ENCODE measurements at regions not wholly inside any gene's neighbourhood (a gene's known extent, or its start where the extent isn't known, plus 50 kb on each side); places are given as distances from the start of the nearest gene placed in this dataset.
"Not testable (repeated sequence)": the region's sequence is repeated elsewhere in the genome, so short reads cannot be mapped to it uniquely, and the experiment has no call there.

DNA sequence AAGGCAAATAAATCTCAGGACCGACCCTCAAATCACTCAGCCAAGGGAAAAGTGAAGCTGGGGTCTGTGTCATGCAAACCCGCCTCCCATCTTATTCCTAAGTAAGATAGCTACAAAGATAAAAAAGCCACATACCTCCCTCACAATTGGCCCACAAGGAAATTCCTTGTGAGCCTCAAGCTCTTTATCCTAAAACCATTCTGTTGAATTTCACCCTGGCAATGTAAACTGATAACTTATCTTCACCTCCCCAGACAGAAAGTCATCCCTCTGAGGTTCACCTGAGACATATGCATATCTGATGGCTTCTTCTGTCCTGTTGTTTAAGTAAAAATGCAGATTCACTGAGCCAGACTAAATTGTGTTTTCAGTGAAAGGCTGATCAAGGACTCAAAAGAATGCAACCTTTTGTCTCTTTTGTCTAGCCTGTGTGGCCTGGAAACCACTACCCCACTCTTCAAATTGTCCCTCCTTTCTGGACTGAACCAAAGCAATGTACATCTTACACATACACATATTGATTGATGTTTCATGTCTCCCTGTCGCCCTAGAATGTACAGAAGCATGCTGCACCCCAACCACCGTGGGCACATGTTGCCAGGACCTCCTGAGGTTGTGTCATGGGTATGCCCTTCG is 91.3 kb downstream of the MFAP3L start:
- DNase-seq (ENCODE audit: low read depth), result no peak
- H3K4me3 ChIP-seq (ENCODE audit: low read depth, low read length), result no peak overlapping the region
- H3K36me3 ChIP-seq (ENCODE audit: control insufficient read depth, insufficient read depth, low read length), result no peaks in the 10 kb centered on the region
- TF ChIP-seq, protein P1, sequence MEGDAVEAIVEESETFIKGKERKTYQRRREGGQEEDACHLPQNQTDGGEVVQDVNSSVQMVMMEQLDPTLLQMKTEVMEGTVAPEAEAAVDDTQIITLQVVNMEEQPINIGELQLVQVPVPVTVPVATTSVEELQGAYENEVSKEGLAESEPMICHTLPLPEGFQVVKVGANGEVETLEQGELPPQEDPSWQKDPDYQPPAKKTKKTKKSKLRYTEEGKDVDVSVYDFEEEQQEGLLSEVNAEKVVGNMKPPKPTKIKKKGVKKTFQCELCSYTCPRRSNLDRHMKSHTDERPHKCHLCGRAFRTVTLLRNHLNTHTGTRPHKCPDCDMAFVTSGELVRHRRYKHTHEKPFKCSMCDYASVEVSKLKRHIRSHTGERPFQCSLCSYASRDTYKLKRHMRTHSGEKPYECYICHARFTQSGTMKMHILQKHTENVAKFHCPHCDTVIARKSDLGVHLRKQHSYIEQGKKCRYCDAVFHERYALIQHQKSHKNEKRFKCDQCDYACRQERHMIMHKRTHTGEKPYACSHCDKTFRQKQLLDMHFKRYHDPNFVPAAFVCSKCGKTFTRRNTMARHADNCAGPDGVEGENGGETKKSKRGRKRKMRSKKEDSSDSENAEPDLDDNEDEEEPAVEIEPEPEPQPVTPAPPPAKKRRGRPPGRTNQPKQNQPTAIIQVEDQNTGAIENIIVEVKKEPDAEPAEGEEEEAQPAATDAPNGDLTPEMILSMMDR (IDR thresholded peaks at IDR 0.05; ENCODE audit: insufficient read depth, low read length, poor library complexity, severe bottlenecking), result no peak
- no peaks in the 10 kb centered on the region for H3K27me3 ChIP-seq (ENCODE audit: control insufficient read depth, insufficient read depth, low read length)

DNA sequence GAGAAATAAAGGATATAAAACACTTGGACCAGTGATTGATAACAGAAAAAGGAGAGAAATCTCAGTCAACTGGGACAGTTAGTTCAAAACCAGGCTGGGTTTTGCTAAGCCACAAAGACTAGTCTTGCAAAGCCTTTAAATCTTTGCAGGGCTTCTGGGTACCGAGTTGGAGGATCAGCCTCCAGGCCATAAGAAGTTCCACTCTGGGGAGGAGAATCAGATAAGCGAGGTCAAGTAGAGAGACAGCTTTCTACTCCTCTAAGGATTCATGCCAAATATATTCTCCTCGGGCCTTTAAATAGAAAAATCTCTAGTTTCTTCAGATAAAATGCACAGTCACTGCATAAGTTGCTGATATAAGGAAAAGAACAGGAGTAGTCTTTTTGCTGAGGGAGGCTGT is 92.7 kb downstream of the MFAP3L start:
- TF ChIP-seq, protein P1 (IDR thresholded peaks at IDR 0.05; ENCODE audit: insufficient read depth, low read length, poor library complexity, severe bottlenecking), result no peak
- no peak overlapping the region for H3K4me3 ChIP-seq (ENCODE audit: low read depth, low read length)
- H3K36me3 ChIP-seq (ENCODE audit: control insufficient read depth, insufficient read depth, low read length), result no peaks in the 10 kb centered on the region
- DNase-seq (ENCODE audit: low read depth), result no peak
- H3K27me3 ChIP-seq (ENCODE audit: control insufficient read depth, insufficient read depth, low read length), result no peaks in the 10 kb centered on the region

DNA sequence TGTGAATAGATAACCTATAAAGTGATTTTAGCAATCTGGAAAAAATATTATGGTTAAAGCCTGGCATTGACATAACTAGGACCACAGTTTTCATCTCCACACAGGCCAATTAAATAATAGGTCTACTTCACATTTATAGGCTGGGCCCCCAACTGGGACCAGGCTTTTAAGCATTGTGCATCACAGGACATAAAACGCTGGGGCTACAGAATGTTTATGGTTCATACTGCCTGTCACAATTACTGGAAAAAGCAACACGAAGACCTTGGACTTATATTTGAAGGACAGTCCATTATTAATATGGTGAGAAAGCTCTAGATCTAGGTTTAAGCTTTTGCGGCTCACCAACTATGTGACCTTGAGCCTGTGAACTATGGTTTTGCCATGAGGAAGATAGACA is 94.2 kb downstream of the MFAP3L start:
- no peak for DNase-seq (ENCODE audit: low read depth)
- Histone ChIP-seq H3K27me3 (ENCODE audit: control insufficient read depth, insufficient read depth, low read length) (no peaks in the 10 kb centered on the region), H3K4me3 (ENCODE audit: low read depth, low read length) (no peak overlapping the region), H3K36me3 (ENCODE audit: control insufficient read depth, insufficient read depth, low read length) (no peaks in the 10 kb centered on the region)
- TF ChIP-seq, protein P1 (IDR thresholded peaks at IDR 0.05; ENCODE audit: insufficient read depth, low read length, poor library complexity, severe bottlenecking), result no peak

DNA sequence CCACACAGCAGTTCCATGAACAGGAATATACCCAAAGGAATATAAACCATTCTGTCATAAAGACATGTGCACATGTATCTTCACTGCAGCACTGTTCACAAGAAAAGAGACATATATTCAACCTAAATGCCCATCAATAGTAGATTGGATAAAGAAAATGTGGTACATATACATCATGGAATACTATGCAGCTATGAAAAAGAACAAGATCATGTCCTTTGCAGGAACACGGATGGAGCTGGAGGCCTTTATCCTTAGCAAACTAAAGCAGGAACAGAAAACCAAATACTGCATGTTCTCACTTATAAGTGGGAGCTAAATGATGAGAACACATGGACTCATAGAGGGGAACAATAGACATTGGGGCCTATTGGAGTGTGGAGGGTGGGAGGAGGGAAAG is 95.4 kb downstream of the MFAP3L start:
- H3K4me3 ChIP-seq (ENCODE audit: low read depth, low read length), result not testable (repeated sequence)

DNA sequence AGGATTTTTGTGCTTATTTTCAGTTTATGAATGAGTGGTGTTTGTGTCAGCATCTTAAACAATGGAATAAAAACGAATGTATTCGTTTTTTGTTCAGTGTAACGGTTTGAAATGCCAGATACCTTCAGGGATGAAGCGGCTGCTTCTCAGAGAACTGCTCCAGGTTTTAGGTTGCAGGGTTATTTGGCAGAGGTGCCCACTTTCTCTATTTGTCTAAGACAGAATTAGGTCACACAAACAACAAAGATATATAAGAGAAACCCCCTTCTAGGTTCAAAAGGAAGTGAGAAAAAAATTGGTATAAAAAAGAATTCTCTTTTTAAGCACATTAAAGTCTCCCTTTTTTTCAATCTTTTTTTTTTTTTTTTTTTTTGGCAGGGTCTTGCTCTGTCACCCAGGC is 98.9 kb downstream of the MFAP3L start:
- Histone ChIP-seq H3K4me3 (ENCODE audit: low read depth, low read length) (no peak overlapping the region), H3K36me3 (ENCODE audit: control insufficient read depth, insufficient read depth, low read length) (no peaks in the 10 kb centered on the region), H3K27me3 (ENCODE audit: control insufficient read depth, insufficient read depth, low read length) (no peaks in the 10 kb centered on the region)
- DNase-seq (ENCODE audit: low read depth), result no peak
- TF ChIP-seq, protein P1 (IDR thresholded peaks at IDR 0.05; ENCODE audit: insufficient read depth, low read length, poor library complexity, severe bottlenecking), result no peak

More for the DNA sequence above, 95.4 kb downstream of the MFAP3L start:
- H3K36me3 ChIP-seq (ENCODE audit: control insufficient read depth, insufficient read depth, low read length); H3K27me3 ChIP-seq (ENCODE audit: control insufficient read depth, insufficient read depth, low read length); DNase-seq (ENCODE audit: low read depth): not testable (repeated sequence)

DNA sequence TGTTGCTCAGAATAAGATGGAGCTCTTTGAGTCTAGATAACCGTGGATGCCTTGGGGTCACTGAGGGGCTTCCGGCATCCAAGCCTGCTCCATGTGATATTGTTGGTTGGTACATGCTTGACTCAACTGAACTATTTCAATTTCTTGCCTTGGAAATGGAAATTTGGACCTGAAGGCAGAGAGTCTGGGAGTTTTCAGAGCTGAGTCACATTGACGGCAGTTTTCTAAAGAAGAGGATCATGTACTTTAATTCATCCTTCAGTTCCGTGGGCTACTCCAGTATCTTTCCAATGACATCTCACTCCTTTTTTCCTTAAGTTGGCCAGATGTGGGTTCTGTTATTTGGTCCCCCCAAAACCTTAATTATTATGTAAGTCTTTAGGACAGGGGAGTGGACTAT is 100.5 kb downstream of the MFAP3L start:
- Histone ChIP-seq H3K27me3 (ENCODE audit: control insufficient read depth, insufficient read depth, low read length) (no peaks in the 10 kb centered on the region), H3K4me3 (ENCODE audit: low read depth, low read length) (no peak overlapping the region), H3K36me3 (ENCODE audit: control insufficient read depth, insufficient read depth, low read length) (no peaks in the 10 kb centered on the region)
- TF ChIP-seq, protein P1 (IDR thresholded peaks at IDR 0.05; ENCODE audit: insufficient read depth, low read length, poor library complexity, severe bottlenecking), result no peak
- DNase-seq (ENCODE audit: low read depth), result no peak
